EL (cell line): ENCODE measurements at regions not wholly inside any gene's neighbourhood (a gene's known extent, or its start where the extent isn't known, plus 50 kb on each side); places are given as distances from the start of the nearest gene placed in this dataset.
"Not testable (repeated sequence)": the region's sequence is repeated elsewhere in the genome, so short reads cannot be mapped to it uniquely, and the experiment has no call there.

Source experiments
- DNase-seq: peaks from one replicate; pipeline ENCODE4 v3.0.0-alpha.2; 2016

GRCh38 chr16:7278636-7279035, 54.0 kb upstream of the RBFOX1 start:
- DNase-seq, result no peak

GRCh38 chr16:7272567-7273158, 60.0 kb upstream of the RBFOX1 start:
- DNase-seq, result no peak

- DNase-seq, result no peak
Observed at GRCh38 chr16:7271486-7271885, 61.2 kb upstream of the RBFOX1 start.

- no peak for DNase-seq
Observed at GRCh38 chr16:7270823-7271222, 61.8 kb upstream of the RBFOX1 start.

- no peak for DNase-seq
Observed at GRCh38 chr16:7270006-7270405, 62.6 kb upstream of the RBFOX1 start.

- DNase-seq, result no peak
Observed at GRCh38 chr16:7268182-7268581, 64.5 kb upstream of the RBFOX1 start.

- no peak for DNase-seq
Observed at GRCh38 chr16:7257016-7257415, 75.6 kb upstream of the RBFOX1 start.

- no peak for DNase-seq
Observed at GRCh38 chr16:7246578-7246977, 86.1 kb upstream of the RBFOX1 start.

- no peak for DNase-seq
Observed at GRCh38 chr16:7239547-7239946, 93.1 kb upstream of the RBFOX1 start.

- DNase-seq, result no peak
Observed at GRCh38 chr16:7236824-7237410, 95.7 kb upstream of the RBFOX1 start.

GRCh38 chr16:7233975-7234374, 98.7 kb upstream of the RBFOX1 start:
- no peak for DNase-seq

GRCh38 chr16:7231762-7232161, 100.9 kb upstream of the RBFOX1 start:
- DNase-seq, result no peak

GRCh38 chr16:7229433-7230218, 103.0 kb upstream of the RBFOX1 start:
- DNase-seq, result not testable (repeated sequence)

GRCh38 chr16:7227229-7227721, 105.4 kb upstream of the RBFOX1 start:
- no peak for DNase-seq

GRCh38 chr16:7221157-7221556, 111.5 kb upstream of the RBFOX1 start:
- DNase-seq, result no peak

- DNase-seq, result no peak
Observed at GRCh38 chr16:7218936-7219335, 113.7 kb upstream of the RBFOX1 start.

- no peak for DNase-seq
Observed at GRCh38 chr16:7217797-7218196, 114.8 kb upstream of the RBFOX1 start.

- DNase-seq, result no peak
Observed at GRCh38 chr16:7216719-7217118, 115.9 kb upstream of the RBFOX1 start.

- no peak for DNase-seq
Observed at GRCh38 chr16:7211781-7212180, 120.9 kb upstream of the RBFOX1 start.

GRCh38 chr16:7209598-7209997, 123.0 kb upstream of the RBFOX1 start:
- DNase-seq, result no peak

GRCh38 chr16:7206469-7206868, 126.2 kb upstream of the RBFOX1 start:
- DNase-seq, result no peak

GRCh38 chr16:7200320-7200719, 132.3 kb upstream of the RBFOX1 start:
- no peak for DNase-seq

- no peak for DNase-seq
Observed at GRCh38 chr16:7185689-7186088, 147.0 kb upstream of the RBFOX1 start.

GRCh38 chr16:7185165-7185564, 147.5 kb upstream of the RBFOX1 start:
- no peak for DNase-seq
